ENCODE measurements at regions not wholly inside any gene's neighbourhood (a gene's known extent, or its start where the extent isn't known, plus 50 kb on each side); places are given as distances from the start of the nearest gene placed in this dataset.

DNA sequence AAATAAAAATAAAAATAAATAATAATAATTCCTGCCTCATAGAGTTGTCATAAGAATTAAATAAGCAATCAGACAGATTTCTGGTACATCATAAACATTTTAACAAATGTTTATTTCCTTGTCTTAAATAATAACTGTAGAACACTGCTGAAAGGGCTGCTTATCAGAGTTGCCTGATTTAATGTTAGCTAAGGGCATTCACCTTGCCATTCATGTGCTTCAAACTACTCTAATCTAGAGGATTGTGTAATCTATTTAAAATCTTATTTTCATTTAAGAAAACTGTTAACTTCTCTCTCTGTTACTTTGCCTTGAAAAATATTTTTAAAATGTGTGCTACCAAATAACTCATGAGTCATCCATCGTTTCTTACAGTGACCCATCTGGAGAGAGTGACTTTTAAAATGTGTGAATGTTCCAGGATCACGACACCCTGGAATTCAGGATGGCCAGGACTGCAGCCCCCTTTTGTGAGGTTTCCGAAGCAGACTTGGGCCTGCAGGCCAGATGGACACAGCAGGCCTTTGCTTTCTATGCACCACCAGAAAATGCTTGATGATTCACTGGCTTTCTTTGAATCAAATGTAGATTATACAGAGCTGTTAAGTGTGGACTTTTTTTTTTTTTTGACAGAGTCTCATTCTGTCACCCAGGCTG lies 109.1 kb upstream of the TNS3 start:
- no peak for DNase-seq

DNA sequence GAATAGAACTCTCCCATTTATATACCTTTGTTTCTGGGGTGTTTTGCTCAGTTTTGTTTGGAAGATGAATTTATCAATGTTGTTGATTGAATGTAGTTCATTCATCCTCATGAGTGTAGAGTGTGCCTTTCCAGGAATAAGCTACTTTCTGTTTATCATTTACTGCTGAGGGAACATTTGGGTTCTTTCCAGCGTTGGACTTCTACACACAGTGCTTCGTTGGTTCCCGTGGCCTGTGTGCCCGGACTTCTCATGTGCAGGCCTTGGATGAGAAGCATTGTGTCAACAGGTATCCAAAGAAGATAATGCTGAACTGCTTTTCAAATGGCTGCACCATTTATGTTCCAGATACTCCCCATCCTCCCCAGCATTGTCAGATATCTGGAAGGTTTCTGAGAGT lies 107.6 kb upstream of the TNS3 start:
- no peak for DNase-seq

DNA sequence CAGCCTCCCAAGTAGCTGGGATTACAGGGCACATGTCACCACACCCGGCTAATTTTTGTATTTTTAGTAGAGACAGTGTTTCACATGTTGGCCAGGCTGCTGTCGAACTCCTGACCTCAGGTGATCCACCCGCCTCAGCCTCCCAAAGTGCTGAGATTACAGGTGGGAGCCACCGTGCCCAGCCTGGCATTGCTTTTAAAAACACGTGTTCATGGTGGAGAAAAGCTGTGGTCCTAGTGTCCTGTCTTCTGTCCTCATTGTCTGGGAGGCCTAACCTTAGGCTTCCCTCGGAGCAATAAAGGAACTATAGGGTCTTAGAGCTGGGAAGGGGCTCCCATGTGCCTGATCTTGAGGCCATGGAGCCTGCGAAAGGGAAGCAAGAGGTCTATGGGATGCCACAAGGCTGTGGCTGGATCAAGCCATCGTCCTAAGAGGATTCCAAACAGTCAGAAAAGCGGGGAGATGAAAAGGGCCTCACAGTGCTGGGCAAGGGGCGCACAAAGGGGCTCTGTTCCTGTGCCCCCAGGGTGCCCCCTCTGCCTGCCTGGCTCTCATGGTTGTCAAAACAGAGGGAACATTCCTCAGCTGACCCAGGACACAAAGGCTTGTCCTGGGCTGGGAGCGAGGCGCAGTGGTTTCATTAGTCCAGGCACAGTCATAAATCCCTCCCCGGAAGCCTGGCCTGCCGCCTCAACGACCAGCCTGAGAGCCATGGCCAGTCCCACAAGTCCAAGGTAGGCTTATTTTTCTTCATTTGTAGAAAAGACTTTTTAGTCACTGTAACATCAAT lies 106.6 kb upstream of the TNS3 start:
- DNase-seq, result no peak

DNA sequence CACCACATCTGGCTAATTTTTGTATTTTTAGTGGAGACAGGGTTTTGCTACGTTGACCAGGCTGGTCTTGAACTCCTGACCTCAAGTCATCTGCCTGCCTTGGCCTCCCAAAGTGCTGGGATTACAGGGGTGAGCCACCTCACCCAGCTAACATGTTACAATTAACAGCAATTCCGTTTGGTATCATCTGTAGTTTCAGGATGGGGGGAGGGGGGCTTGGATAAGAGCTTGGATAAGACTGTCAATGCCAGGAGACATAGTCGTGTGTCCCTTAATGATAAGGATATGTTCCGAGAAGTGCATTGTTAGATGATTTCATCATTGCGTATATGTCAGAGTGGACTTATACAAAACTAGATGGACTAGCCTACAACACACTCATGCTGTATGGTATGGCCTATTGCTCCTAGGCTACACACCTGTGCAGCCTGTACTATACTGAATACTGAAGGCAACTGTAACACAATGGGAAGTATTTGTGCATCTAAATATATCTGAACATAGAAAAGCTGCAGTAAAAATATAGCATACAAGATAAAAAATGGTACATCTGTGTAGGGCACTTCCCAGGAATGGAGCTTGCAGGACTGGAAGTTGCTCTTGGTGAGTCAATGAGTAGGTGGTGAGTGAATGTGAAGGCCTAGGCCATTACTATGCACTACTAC lies 103.9 kb upstream of the TNS3 start:
- no peak for DNase-seq

DNA sequence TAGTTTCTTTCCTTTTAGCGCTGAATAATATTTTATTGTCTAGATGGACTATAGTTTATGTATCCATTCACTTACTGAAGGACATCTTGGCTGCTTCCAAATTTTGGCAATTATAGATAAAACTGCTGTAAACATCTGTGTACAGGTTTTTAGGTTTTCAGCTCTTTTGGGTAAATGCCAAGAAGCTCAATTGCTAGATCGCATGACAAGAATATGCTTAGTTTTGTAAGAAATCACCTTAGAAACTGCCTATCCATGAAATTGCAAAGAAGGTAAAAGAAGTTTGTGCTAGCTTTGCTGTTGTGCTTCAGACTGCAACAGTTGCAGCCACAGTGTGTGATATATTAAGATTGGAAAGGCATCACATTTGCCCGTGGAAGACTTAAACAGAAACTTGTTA lies 103.2 kb upstream of the TNS3 start:
- DNase-seq, result no peak

DNA sequence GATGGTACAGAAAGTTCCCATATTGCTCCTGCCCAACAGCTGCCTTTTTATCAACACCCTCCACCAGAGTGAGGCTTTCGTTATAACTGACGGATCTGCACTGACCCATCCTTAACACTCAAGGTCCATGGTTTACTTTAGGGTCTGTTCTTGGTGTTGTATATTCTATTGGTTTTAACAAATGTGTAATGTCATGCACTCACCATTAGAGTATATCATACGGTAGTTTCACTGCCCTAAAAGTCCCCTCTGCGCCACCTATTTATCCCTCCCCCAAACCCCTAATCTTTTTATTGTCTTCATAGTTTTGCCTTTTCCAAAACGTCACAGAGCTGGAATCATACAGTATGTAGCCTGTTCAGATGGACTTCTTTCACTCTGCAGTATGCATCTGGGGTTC lies 102.8 kb upstream of the TNS3 start:
- no peak for DNase-seq

DNA sequence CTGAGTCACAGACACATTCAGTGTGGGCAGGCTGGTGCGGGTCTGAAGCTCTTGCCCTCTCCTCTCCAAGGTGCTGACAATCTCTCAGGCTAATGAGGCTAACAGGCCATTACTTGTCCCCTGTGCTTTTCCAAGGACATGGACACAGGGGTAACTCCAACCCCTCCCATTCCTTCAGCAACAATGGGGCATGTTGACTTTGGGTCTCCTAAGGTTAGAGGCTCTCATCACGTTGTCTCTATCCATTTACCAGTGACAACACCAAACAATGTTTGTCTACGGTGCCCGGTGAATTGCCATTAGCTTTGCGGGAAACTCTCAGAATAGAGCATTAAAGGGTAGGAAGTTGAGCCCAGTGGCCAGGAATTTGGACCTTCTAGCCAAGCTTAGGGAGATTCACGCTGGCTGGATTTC lies 101.6 kb upstream of the TNS3 start:
- no peak for DNase-seq

DNA sequence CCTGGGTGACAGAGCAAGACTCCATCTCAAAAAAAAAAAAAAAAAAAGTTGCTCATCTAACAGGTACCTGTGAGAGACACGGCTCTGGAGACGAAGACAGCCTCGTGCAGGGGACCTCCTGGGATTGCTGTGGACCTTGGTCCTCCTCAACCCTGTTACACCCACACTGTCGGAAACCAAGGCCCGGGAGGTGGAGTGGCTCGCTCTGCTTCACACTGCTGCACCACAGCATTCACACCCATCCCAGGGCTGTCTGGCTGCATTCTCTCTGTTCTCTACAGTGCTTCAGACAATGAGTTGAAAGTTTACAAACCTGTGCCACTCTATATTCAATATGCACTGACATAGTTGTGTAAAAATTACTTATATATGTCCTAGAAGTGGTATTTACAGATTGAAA lies 101.0 kb upstream of the TNS3 start:
- DNase-seq, result no peak

DNA sequence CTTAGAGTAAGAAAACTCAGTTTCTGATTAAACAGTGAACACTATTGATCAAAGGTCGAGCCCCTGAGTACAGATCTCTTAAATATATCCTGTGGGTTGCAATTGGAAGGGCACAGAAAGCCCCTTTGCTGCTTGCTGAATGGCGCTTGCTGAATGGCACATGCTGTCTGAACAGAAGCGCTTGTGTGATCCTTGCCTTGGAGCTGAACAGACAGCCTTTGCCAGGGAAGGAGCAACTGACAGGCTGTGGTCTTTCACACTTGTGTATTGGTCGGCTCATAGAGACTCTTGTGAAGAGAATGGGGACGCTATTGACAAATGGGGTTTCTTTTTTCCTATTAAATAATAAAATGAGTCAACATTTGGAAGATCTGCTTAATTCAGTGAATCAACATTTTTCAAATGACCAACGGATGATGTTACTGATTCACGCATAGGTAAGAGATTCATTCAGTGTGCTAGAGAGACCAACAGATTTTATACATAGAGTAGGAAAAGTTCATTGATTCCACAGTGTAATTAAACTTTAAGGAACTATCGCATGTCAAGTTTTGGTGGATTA lies 99.4 kb upstream of the TNS3 start:
- DNase-seq, result no peak

DNA sequence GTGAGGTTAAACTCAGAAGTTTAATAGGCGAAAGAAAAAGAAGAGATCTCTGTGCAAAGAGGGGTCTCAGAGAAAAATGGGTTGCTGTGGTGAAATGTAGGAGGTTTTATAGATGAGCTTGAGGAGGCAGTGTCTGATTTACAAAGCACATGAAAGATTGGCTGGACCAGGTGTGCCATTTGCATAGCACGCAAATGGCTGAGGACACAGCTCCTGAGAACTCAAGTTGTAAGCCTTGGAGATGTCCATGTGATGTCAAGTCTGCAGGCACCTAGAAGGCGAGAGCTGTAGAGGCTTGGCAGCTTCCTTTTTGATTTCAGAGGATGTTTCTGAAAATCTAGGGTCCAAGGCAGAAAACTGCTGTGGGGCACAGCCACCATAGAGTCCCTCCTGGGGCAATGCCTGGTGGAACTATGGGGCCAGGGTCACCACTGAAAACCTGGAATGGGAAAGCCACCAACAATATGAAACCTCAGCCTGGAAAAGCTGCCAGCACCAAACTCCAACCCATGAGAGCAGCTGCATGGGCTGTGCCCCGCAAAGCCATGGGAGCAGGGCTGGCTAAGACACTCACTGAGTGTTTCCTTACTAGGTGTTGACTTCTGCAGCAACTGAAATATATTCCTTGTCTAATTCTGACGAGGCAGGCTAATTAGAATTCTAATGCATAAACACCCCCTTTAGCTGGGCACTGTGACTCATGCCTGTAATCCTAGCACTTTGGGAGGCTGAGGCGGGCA lies 96.9 kb upstream of the TNS3 start:
- no peak for DNase-seq

DNA sequence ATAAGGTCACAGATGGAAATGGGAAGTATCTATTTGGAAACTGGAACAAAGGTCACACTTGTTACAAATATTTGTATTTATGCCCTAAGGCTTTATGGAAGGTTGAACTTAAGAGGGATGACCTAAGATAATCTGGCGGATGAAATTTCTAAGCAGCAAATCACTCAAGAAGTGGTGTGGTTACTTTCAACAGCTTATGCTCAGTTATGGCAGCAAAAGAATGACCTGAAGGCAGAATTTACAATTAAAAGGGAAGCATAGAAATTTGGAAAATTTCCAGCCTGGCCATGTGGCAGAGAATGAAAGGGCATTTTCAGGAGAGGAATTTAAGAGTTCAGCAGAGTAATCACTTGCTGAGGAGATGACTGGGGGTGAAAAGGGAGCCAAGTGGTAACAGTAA lies 95.8 kb upstream of the TNS3 start:
- no peak for DNase-seq

DNA sequence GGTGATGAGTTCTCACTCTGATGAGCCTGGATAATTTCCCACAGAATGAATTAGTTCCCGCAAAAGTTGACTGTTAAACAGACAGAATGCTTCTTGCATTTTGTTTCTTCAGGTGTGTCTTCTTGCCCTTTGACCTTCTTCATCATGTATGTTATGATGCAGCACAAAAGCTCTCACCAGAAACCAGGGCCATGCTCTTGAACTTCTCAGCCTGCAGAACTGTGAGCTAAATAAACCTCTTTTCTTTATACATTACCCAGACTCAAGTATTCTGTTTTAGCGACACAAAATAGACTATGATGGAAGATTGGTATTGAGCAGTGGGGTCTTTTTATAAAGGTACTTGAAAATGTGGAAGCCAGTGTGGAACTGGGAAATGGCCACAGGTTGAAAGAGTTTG lies 95.2 kb upstream of the TNS3 start:
- no peak for DNase-seq

DNA sequence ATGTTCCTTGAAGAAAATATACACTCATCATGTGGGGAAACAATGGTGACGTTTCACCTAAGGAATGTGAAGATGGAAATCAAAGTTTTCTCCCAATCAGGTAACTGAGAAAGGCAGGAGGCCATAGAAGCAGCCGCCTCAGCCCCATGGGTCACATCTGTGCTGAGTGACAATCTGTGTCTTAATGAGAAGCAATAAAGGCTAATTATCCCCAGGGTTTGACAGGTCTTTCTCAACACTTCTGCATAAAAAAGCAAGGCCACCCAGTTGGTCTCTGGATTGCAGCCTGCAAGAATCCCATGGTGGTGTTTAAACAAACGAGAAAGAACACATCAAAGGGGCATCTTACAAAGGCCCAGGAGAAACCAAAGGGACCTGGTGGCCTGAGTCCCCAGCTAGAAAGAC lies 91.1 kb upstream of the TNS3 start:
- DNase-seq, result no peak

DNA sequence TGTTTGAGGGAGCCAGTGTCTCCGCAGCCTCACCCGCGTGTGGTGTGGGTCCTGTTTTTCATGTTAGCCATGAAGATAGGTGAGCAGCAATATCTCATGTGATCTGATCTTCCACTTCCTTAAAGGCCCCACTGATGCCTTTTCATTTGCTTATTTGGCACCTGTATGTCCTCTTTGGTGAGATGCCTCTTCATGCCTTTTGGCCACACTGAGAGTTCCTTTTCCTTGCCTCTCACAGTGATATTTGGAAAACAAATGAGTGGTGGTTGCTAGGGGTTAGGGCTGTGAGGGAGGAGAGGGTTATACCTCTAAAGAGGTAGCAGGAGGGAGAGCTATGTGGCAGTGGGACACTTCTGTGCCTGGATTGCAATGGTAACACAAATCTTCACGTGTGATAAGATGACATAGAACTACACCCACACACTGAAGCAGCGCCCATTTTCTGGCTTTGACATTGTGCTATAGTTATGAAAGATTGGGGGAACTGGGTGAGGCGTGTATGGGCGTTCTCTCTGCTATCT lies 90.4 kb upstream of the TNS3 start:
- DNase-seq, result no peak

DNA sequence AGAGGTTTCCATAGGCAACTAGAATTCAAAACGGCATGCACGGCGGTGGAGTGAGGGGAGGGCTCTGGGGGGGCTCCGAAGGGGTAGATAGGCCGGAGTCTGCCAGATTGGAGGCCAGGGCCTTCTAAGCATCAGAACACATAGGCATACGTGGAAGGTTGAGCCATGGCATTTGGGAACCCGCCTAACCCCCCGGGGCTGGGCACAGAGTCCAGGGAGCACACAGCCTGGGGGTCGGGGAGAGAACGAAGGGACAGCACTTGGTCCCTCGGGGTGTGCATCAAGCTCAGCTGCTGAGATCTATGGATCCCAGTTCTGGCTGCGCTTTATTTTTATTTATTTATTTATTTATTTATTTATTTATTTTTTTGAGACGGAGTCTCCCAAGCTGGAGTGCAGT lies 89.4 kb upstream of the TNS3 start:
- DNase-seq, result no peak

DNA sequence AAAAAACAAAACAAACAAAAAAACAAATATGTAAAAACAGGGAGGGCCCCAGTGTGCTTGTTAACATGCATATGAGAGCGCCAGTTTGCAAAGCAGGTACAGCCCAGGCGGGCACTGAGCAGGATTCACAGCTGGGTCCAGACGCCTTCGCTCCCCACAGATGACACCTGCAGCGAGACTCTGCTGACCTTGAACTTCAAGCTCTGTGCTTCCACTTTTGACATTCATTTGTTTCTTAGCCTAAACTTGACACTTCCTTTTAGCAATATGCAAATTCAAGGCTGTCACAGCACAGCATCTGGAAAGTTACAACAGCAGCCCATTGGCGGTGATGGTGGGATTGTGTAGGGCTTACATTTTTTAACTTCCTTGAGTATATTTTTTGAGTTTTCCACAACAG lies 88.8 kb upstream of the TNS3 start:
- DNase-seq, result no peak

DNA sequence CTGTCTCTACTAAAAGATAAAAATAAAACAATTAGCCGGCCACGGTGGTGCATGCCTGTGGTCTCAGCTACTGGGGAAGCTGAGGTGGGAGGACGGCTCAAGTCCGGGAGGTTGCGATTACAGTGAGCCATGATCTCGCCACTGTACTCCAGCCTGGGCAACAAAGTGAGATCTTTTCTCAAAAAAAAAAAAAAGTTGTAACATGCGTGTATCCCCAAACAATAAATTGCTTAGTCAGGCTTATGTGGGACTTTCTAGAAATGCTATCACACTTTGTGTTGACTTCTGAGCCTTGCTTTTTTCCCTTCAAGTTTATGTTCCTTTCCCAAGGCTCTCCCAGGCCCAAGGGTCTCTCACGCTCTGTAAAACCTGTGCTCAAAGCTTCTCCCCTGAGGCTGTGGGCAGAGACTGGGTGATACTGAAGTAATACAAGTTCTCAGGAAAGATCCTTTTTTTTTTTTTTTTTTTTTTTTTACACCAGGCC lies 88.0 kb upstream of the TNS3 start:
- no peak for DNase-seq

DNA sequence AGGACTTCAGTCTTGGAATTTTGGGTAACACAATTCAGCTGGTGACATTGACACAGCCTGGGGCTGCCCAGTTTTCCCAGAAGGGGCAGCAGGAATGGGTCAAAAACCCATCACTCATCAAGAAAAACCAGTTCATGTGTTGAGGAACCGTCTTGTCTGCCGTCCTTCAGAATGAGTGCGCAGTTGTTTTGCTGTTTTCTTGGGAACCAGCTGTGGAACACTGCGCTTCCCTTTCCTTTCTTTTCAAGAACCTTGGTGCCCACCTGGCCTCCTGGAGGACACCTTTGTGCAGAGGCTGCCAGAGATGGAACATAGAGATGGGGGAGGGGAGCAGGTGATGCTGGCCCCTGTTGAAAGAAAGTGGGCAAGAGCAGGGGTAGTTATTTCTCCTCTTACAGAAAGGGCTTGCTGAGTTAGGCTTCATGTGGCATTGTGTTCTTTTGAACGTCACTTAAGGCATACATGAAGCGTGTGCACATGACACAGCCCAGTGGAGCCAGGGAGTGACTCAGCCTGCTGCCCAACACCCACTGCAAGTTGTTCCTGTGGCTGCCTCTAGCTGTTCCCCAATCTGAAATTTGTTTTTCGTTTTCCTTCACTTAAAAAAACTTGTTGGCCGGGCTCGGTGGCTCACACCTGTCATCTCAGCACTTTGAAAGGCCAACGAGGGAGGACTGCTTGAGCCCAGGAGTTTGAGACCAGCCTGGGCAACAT lies 87.4 kb upstream of the TNS3 start:
- DNase-seq, result peak; percentile 7 to 12

DNA sequence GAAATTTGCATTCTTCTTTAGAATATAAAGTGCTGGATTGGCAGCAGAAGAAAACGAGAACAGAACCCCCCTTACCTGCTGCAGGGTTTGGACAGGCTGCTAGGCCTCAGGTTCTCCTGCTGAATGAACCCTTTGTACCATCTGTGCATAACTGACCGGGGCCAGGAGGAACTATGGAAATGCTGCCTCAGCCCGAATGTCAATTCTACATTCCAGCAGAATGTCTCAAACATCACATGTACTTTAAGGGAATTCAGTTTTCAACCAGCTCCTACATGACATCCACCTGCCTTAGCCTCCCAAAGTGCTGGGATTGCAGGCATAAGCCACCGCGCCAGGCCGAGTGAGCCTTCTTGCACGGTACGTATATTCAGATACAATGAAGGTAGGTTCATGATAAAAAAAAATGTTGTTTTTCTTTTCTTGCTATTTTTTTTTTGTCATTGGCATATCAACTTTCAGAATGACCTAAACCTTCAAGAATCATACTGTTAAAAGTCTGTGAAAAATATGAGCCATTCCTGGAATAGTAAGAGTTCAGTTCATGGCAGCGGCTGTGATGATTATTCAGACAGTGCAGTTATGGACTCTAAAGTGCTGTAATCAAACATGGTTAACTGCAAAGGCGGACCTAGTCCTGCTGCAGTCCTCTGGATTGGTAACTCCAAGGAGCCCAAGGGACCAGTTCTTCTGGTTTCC lies 84.4 kb upstream of the TNS3 start:
- no peak for DNase-seq

DNA sequence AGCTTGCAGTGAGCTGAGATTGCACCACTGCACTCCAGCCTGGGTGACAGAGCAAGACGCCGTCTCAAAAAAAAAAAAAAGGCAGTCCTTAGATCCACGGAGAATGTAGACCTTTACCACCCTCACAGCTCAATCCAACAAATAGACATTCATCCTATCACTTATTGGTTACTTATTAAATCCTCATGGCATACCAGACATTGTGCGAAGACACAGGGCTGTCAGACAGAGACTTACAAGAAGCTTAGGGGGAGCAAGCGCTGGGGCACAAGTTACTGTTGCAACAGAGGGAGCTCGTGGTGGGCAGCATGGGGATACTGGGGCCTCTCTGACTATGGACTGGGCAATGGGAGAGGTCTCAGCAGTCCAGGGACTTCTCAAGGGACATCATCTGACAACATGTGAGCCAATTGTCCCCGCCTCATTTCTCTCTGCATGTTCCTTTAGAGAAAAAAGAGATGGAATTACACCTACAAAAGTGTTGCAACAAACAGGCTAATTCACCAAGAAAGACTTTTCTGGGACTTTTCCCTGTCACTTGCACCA lies 82.8 kb upstream of the TNS3 start:
- no peak for DNase-seq

DNA sequence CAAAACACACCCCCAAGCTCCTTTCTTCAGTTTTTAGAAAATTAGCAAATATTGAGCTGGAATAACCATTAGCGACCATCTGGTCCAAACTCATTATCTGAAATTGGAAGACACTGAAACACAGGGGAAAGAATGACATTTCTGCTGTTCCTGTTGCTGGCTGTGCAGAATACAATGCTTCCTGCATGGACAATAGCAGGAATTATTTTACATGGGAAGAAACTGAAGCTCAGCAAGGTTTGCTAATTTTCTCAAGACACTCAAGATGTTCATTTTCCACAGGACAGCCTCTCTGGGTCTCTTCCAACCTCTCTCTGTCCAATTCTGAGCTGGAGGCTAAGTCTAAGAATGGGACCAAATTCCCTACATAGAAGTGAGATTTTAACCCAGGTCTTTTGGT lies 81.9 kb upstream of the TNS3 start:
- no peak for DNase-seq
